ENCODE measurements at regions not wholly inside any gene's neighbourhood (a gene's known extent, or its start where the extent isn't known, plus 50 kb on each side); places are given as distances from the start of the nearest gene placed in this dataset.

GRCh38 chr19:16018801-16019551, 57.3 kb upstream of the TPM4 start:
- TF ChIP-seq POLR2AphosphoS5 (IDR thresholded peaks at IDR 0.05; ENCODE audit: low read depth, low read length) (no peak), TAF1 (IDR thresholded peaks at IDR 0.05; ENCODE audit: low read depth, low read length) (no peak), POLR2A (IDR thresholded peaks at IDR 0.05; ENCODE audit: low read depth, low read length) (no peak), SPI1 (IDR thresholded peaks at IDR 0.05; ENCODE audit: low read depth, low read length) (no peak)
